Left lung (tissue), 4 donors: ENCODE measurements at regions not wholly inside any gene's neighbourhood (a gene's known extent, or its start where the extent isn't known, plus 50 kb on each side); places are given as distances from the start of the nearest gene placed in this dataset.

Experiments
- ATAC-seq: fragments of 200-7000 bp; cut with Tn5 transposase; one replicate; pipeline ENCODE4 v1.9.1; 2020; ENCODE audit warnings: moderate library complexity
- DNase-seq, 4 donors: peaks; one replicate each; pipeline ENCODE4 v3.0.0-alpha.2; 2013 to 2020
- H3K27ac ChIP-seq, 2 donors: fragments of 200-600 bp; sonication (generic) in 1 of 2; one replicate each; pipeline versions ENCODE4 v1.5.0 to v1.8.0; 2020 to 2021
- H3K27me3 ChIP-seq, 2 donors: fragments of 200-600 bp; sonication (generic) in 1 of 2; one replicate each; pipeline versions ENCODE4 v1.5.0 to v1.8.0; 2020 to 2021
- H3K36me3 ChIP-seq, 2 donors: fragments of 200-600 bp; sonication (generic) in 1 of 2; one replicate each; pipeline versions ENCODE4 v1.5.0 to v1.8.0; 2020 to 2021
- H3K4me1 ChIP-seq, 2 donors: fragments of 200-600 bp; one replicate each; pipeline ENCODE4 v1.8.0; 2021
- H3K4me3 ChIP-seq, 2 donors: fragments of 200-600 bp; sonication (generic) in 1 of 2; one replicate each; pipeline versions ENCODE4 v1.5.0 to v1.8.0; 2020 to 2021; ENCODE audit warnings: mild to moderate bottlenecking in 1 of 2
- H3K9me3 ChIP-seq, 2 donors: fragments of 200-600 bp; sonication (generic) in 1 of 2; one replicate each; pipeline versions ENCODE4 v1.5.0 to v1.8.0; 2020 to 2021
- CTCF ChIP-seq, 2 donors: fragments of 200-600 bp; sonication (generic) in 1 of 2; IDR thresholded peaks; one replicate each; pipeline versions ENCODE4 v1.5.0 to v1.8.0; 2021; ENCODE audit warnings: antibody characterized with exemption in 2 of 2
- intact Hi-C, 2 donors: fragments of 100-400 bp; cut with DNase I; formaldehyde crosslinking; loops; one replicate each; pipeline versions ENCODE4 v1.11.2 to v1.14.2; 2022
- donor health status: DM: no; HTN: yes; CAD: no.
- donor health status: DM: no; HTN: no; CAD: no.

DNA sequence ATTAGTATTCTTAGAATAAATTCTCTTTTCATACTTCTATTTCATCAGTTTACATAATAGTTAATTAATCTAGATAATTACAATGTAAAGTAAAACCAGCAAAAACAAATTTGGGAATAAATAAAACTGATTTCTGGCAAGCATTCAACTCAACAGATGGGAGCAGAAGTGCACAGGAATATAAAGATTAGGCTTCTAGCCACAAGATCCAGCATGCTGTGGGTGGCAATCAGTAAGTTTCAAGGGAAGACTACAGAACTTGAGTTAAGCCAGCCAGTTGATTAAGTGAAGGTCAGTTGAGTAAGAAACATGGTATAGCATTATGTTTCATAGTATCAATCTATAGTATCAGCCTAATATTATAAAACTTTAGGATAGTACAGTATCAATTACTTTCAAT lies 324.2 kb upstream of the AADAT start:
- H3K4me1 ChIP-seq = no peaks in the 10 kb centered on the region
- no peak for ATAC-seq
- no peak for TF ChIP-seq CTCF (IDR thresholded peaks at IDR 0.05)
- intact Hi-C loops = no loop called here
- H3K36me3 ChIP-seq = no peaks in the 10 kb centered on the region
- no peak overlapping the region for H3K27ac ChIP-seq
- H3K27me3 ChIP-seq = no peaks in the 10 kb centered on the region
- H3K9me3 ChIP-seq = peaks cover 0 to 16% of the 10 kb centered on the region in 2 donors
- no peak for DNase-seq
- no peak overlapping the region for H3K4me3 ChIP-seq

- Histone ChIP-seq H3K9me3 (peaks cover 0 to 4% of the 10 kb centered on the region in 2 donors), H3K27me3 (no peaks in the 10 kb centered on the region), H3K27ac (no peak overlapping the region), H3K4me3 (no peak overlapping the region), H3K4me1 (no peaks in the 10 kb centered on the region), H3K36me3 (no peaks in the 10 kb centered on the region)
- no peak for DNase-seq
- no peak for TF ChIP-seq CTCF (IDR thresholded peaks at IDR 0.05)
- ATAC-seq = no peak
- intact Hi-C loops = no loop called here
Observed at GRCh38 chr4:170400361-170400760, 310.6 kb upstream of the AADAT start.

DNA sequence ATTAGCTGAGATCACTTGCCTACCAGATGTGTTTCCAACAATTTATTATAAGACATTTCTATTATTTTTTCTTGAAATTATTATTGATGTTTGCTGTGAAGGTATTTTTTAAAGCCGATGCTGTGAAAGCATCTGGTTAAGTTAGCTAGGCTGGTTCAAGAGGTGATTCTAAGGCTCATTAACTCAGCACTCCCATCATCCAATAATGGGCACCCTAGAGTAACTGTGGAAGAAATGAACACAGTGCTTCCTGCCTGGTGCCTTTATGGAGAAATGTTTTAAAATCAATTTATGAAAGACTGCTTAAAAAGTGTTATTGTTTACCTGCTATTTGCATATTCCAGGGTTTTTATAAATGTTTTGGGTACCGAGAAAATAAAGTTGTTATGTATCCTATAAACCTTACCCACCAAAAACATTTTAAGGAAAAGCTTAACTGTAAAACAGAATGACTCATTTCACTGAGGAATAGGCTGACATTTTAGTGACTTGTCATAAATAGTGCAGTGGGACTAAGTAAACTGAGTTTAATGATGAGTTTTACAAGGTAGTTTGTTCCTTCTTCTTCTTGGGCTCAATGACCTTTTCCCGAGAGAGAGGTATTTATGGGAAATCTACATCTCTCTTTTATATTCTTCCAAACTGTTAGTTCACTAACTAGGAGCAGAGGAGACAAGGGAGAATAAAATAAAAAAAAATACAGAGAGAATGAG lies 310.0 kb upstream of the AADAT start:
- Histone ChIP-seq H3K4me3 (no peak overlapping the region), H3K27me3 (no peaks in the 10 kb centered on the region), H3K9me3 (peaks cover 0 to 4% of the 10 kb centered on the region in 2 donors), H3K27ac (no peak overlapping the region), H3K4me1 (no peaks in the 10 kb centered on the region), H3K36me3 (no peaks in the 10 kb centered on the region)
- intact Hi-C loops = no loop called here
- no peak for ATAC-seq
- no peak for DNase-seq
- no peak for TF ChIP-seq CTCF (IDR thresholded peaks at IDR 0.05)

GRCh38 chr4:170398218-170398617 lies 308.5 kb upstream of the AADAT start:
- intact Hi-C loops = no loop called here
- no peaks in the 10 kb centered on the region for H3K36me3 ChIP-seq
- DNase-seq (no peak), ATAC-seq (no peak)
- H3K27ac ChIP-seq = no peak overlapping the region
- TF ChIP-seq CTCF (IDR thresholded peaks at IDR 0.05) = no peak
- no peaks in the 10 kb centered on the region for H3K4me1 ChIP-seq
- H3K4me3 ChIP-seq = no peak overlapping the region
- H3K27me3 ChIP-seq = no peaks in the 10 kb centered on the region
- peaks cover 0 to 4% of the 10 kb centered on the region in 2 donors for H3K9me3 ChIP-seq

GRCh38 chr4:170395773-170396172 lies 306.0 kb upstream of the AADAT start:
- Histone ChIP-seq H3K4me1 (no peaks in the 10 kb centered on the region), H3K27me3 (no peaks in the 10 kb centered on the region), H3K9me3 (no peaks in the 10 kb centered on the region), H3K27ac (no peak overlapping the region), H3K4me3 (no peak overlapping the region), H3K36me3 (no peaks in the 10 kb centered on the region)
- DNase-seq (no peak), ATAC-seq (no peak)
- TF ChIP-seq CTCF (IDR thresholded peaks at IDR 0.05) = no peak
- intact Hi-C loops = no loop called here
